A549 (cell line): ENCODE measurements at regions not wholly inside any gene's neighbourhood (a gene's known extent, or its start where the extent isn't known, plus 50 kb on each side); places are given as distances from the start of the nearest gene placed in this dataset.

ENCODE experiments used
- ATAC-seq, 2 experiments: fragments of 200-7000 bp in 1 of 2; fragments of >200 bp in 1 of 2; cut with Nextera tagmentation in 1 of 2; cut with Tn5 transposase in 1 of 2; 3 replicates each; pipeline versions ENCODE4 v1.8.0 to v1.9.1; 2018 to 2020; ENCODE audit warnings: mild to moderate bottlenecking in 1 of 2, moderate library complexity in 1 of 2
- CTCF ChIA-PET: fragments of 300-600 bp; sonication (Branson Sonifier 250); formaldehyde crosslinking; extraction: SDS; loops from one replicate; lab custom pipeline; 2021; ENCODE audit warnings: antibody characterized with exemption, inconsistent platforms; lab: Yijun Ruan, JAX
- POLR2A ChIA-PET: fragments of 350-600 bp; formaldehyde crosslinking; extraction: SDS; loops from one replicate; lab custom pipeline; 2021; ENCODE audit warnings: antibody characterized with exemption, inconsistent platforms; lab: Yijun Ruan, JAX
- DNase-seq, 2 experiments: peaks; one replicate each; pipeline versions ENCODE4 v3.0.0 to v3.0.0-alpha.2; 2011 to 2016; ENCODE audit warnings: low read depth in 1 of 2, low spot score in 1 of 2
- FAIRE-seq: peaks from 2 replicates; lab custom pipeline; 2011; peaks lifted over from hg19 to GRCh38; lab: Jason Lieb, UNC
- H3K27ac ChIP-seq, 2 experiments: fragments of >200 bp; sonication (Bioruptor Twin); formaldehyde crosslinking; 3 replicates each; pipeline ENCODE4 v1.5.1; 2016 to 2017
- H3K4me1 ChIP-seq: fragments of >200 bp; sonication (Bioruptor Twin); formaldehyde crosslinking; 3 replicates; pipeline ENCODE4 v1.6.1; 2016
- H3K4me2 ChIP-seq: fragments of >200 bp; sonication (Bioruptor Twin); formaldehyde crosslinking; 3 replicates; pipeline ENCODE4 v1.6.1; 2016
- H3K4me3 ChIP-seq: fragments of >200 bp; sonication (Bioruptor Twin); formaldehyde crosslinking; 3 replicates; pipeline ENCODE4 v1.5.1; 2016
- H3K9me3 ChIP-seq: fragments of >200 bp; sonication (Bioruptor Twin); formaldehyde crosslinking; 3 replicates; pipeline ENCODE4 v1.6.1; 2016
- BHLHE40 ChIP-seq: IDR thresholded peaks from 2 replicates; pipeline ENCODE4 v1.6.1; 2012; ENCODE audit warnings: low read depth, low read length, inconsistent platforms
- CBX8 ChIP-seq: fragments of 200-600 bp; sonication (generic); IDR thresholded peaks from 2 replicates; pipeline ENCODE4 v1.6.1; 2016
- CHD2 ChIP-seq: fragments of 150-350 bp; IDR thresholded peaks from 2 replicates; pipeline ENCODE4 v1.6.1; 2014; ENCODE audit warnings: low read length; ENCODE audit not compliant: partially characterized antibody
- ESRRA ChIP-seq: fragments of 150-350 bp; IDR thresholded peaks from 2 replicates; pipeline ENCODE4 v1.6.1; 2014; ENCODE audit warnings: mild to moderate bottlenecking, low read length, borderline replicate concordance
- FOSB ChIP-seq: fragments of 250-450 bp; sonication (Bioruptor Pico); IDR thresholded peaks from 2 replicates; pipeline ENCODE4 v1.5.0; 2020; ENCODE audit warnings: mild to moderate bottlenecking, moderate library complexity
- HDAC2 ChIP-seq: fragments of 200-600 bp; sonication (generic); IDR thresholded peaks from 2 replicates; pipeline ENCODE4 v1.6.1; 2016
- HEYL ChIP-seq: fragments of 250-450 bp; sonication (Bioruptor Pico); IDR thresholded peaks from 2 replicates; pipeline ENCODE4 v1.8.0; 2021; ENCODE audit warnings: mild to moderate bottlenecking, moderate library complexity
- JUN ChIP-seq, 2 experiments: fragments of >200 bp; sonication (Bioruptor Twin); formaldehyde crosslinking; IDR thresholded peaks; 2 replicates in 1 of 2; 3 replicates in 1 of 2; pipeline ENCODE4 v1.6.1; 2016 to 2017
- JUNB ChIP-seq: fragments of >200 bp; sonication (Bioruptor Twin); formaldehyde crosslinking; IDR thresholded peaks from 2 replicates; pipeline ENCODE4 v1.6.1; 2016
- MYC ChIP-seq: IDR thresholded peaks from 2 replicates; pipeline ENCODE4 v1.6.1; 2012; ENCODE audit warnings: mild to moderate bottlenecking, inconsistent platforms, low read length, improper control_type of control experiment, borderline replicate concordance
- NPAS2 ChIP-seq: fragments of 250-450 bp; sonication (Bioruptor Pico); IDR thresholded peaks from 2 replicates; pipeline ENCODE4 v1.8.0; 2022; ENCODE audit warnings: mild to moderate bottlenecking, moderate library complexity, borderline replicate concordance
- RAD21 ChIP-seq, 2 experiments: fragments of >200 bp in 1 of 2; sonication (Bioruptor Twin) in 1 of 2; formaldehyde crosslinking in 1 of 2; IDR thresholded peaks in 1 of 2; conservative IDR thresholded peaks in 1 of 2; 2 replicates in 1 of 2; 3 replicates in 1 of 2; pipeline ENCODE4 v1.6.1; 2012 to 2018; ENCODE audit warnings: inconsistent platforms in 1 of 2
- RARB ChIP-seq: fragments of 250-450 bp; sonication (Bioruptor Pico); IDR thresholded peaks from 2 replicates; pipeline ENCODE4 v1.8.0; 2021; ENCODE audit warnings: mild to moderate bottlenecking, moderate library complexity
- RNF2 ChIP-seq: fragments of 200-600 bp; sonication (generic); IDR thresholded peaks from 2 replicates; pipeline ENCODE4 v1.6.1; 2016; ENCODE audit warnings: low read depth, mild to moderate bottlenecking, antibody characterized with exemption, moderate library complexity, borderline replicate concordance
- SREBF2 ChIP-seq: fragments of 450-650 bp; IDR thresholded peaks from 2 replicates; pipeline ENCODE4 v1.6.1; 2014; ENCODE audit warnings: mild to moderate bottlenecking, moderate library complexity
- TFCP2L1 ChIP-seq: fragments of 250-450 bp; sonication (Bioruptor Pico); IDR thresholded peaks from 2 replicates; pipeline ENCODE4 v1.5.0; 2021; ENCODE audit warnings: mild to moderate bottlenecking
- ZC3H11A ChIP-seq: fragments of 450-650 bp; IDR thresholded peaks from 2 replicates; pipeline ENCODE4 v1.6.1; 2014; ENCODE audit warnings: antibody characterized with exemption, mild to moderate bottlenecking
- ZFP36 ChIP-seq: fragments of 450-650 bp; IDR thresholded peaks from 2 replicates; pipeline ENCODE4 v1.6.1; 2014; ENCODE audit warnings: borderline replicate concordance; ENCODE audit not compliant: partially characterized antibody
- ZNF302 ChIP-seq: fragments of 250-450 bp; sonication (Bioruptor Pico); IDR thresholded peaks from 2 replicates; pipeline ENCODE4 v1.9.0; 2021; ENCODE audit warnings: inconsistent platforms, mild to moderate bottlenecking, moderate library complexity
- ZSCAN20 ChIP-seq: fragments of 250-450 bp; sonication (Bioruptor Pico); IDR thresholded peaks from 2 replicates; pipeline ENCODE4 v1.8.0; 2022; ENCODE audit warnings: mild to moderate bottlenecking, moderate library complexity
- WGBS: methylation state at CpG from one replicate; pipeline ENCODE4 v1.1.6; 2017; ENCODE audit errors: missing lambda C conversion rate; 5-methylcytosine and 5-hydroxymethylcytosine counted together
- TF ChIP-seq, protein P1 (sequence below): fragments of >200 bp; sonication (Bioruptor Twin); formaldehyde crosslinking; IDR thresholded peaks from 3 replicates; pipeline ENCODE4 v1.6.1; 2016
- TF ChIP-seq, protein P2 (sequence below): IDR thresholded peaks from 2 replicates; pipeline ENCODE4 v1.6.1; 2012
- TF ChIP-seq, protein P3 (sequence below): fragments of 250-450 bp; sonication (Bioruptor Pico); IDR thresholded peaks from 2 replicates; pipeline ENCODE4 v1.5.0; 2021; ENCODE audit warnings: mild to moderate bottlenecking, moderate library complexity, borderline replicate concordance
- TF ChIP-seq, protein P4 (sequence below): fragments of 450-650 bp; IDR thresholded peaks from 2 replicates; pipeline ENCODE4 v1.6.1; 2014; ENCODE audit warnings: antibody characterized with exemption

DNA sequence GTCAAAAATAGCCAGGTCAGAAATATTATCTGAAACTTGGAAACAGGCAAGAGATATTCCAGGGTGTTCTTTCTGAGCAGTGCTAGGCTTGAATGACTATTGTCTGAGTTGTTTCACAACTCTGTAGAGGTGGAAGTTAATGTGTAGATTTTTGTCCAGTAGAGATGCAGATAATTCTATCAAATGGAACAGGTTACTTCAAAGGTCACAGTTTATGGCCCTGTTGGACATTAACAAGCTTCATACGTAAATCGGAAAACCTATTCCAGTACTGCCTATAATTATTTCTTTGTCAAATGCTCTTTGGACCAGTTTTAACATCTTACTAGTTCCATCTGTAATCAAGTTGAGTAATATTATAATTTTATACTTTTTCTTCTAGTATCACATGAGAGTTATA is 1639.4 kb upstream of the TENM3 start:
- Histone ChIP-seq H3K4me1 (no peaks in the 10 kb centered on the region), H3K27ac (no peak overlapping the region), H3K4me2 (no peak overlapping the region), H3K9me3 (no peaks in the 10 kb centered on the region), H3K4me3 (no peak overlapping the region)
- TF ChIP-seq ZC3H11A = no peak
- TF ChIP-seq HDAC2 = no peak
- POLR2A ChIA-PET = no interaction called here
- DNase-seq = no peak
- WGBS = 93% methylated on average over 2 of the region's 2 CpGs
- CTCF ChIA-PET = no interaction called here
- no peak for ATAC-seq
- no peak for FAIRE-seq

DNA sequence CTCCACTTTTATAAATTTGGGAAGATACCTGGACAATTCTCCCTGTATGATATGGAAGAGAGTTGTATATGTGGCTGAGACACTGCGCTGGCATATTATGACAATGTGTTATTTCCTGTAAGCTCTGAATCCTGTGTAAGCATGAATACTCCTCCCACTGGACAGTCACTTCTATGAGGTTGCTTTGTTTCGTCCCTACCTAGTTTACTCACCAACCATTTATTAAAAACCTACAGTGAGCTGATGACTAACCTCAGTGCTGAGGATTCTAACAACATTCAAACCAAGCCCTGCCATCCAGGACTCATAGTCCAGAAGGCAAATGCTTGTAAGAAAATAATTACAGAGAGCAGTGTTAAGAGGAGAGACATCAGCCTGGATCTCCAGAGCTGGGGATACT is 1632.9 kb upstream of the TENM3 start:
- no peaks in the 10 kb centered on the region for H3K4me1 ChIP-seq
- no peak for FAIRE-seq
- POLR2A ChIA-PET = no interaction called here
- no peak overlapping the region for H3K27ac ChIP-seq
- 0% methylated on average over 2 of the region's 2 CpGs for whole genome bisulfite sequencing
- DNase-seq = no peak
- H3K4me3 ChIP-seq = no peak overlapping the region
- no peak for ATAC-seq
- TF ChIP-seq FOSB (CRISPR knock-in tag) (no peak), CHD2 (no peak), ESRRA (no peak), RARB (CRISPR knock-in tag) (no peak), SREBF2 (no peak), ZC3H11A (no peak), CBX8 (no peak), TFCP2L1 (CRISPR knock-in tag) (no peak), JUNB (no peak), RAD21 (conservative IDR thresholded peaks at IDR 0.05 in 1 of 2, IDR thresholded peaks at IDR 0.05 in 1 of 2) (no peak)
- TF ChIP-seq, protein P1, sequence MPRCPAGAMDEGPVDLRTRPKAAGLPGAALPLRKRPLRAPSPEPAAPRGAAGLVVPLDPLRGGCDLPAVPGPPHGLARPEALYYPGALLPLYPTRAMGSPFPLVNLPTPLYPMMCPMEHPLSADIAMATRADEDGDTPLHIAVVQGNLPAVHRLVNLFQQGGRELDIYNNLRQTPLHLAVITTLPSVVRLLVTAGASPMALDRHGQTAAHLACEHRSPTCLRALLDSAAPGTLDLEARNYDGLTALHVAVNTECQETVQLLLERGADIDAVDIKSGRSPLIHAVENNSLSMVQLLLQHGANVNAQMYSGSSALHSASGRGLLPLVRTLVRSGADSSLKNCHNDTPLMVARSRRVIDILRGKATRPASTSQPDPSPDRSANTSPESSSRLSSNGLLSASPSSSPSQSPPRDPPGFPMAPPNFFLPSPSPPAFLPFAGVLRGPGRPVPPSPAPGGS = no peak
- no peaks in the 10 kb centered on the region for H3K9me3 ChIP-seq
- CTCF ChIA-PET = no interaction called here
- H3K4me2 ChIP-seq = no peak overlapping the region

DNA sequence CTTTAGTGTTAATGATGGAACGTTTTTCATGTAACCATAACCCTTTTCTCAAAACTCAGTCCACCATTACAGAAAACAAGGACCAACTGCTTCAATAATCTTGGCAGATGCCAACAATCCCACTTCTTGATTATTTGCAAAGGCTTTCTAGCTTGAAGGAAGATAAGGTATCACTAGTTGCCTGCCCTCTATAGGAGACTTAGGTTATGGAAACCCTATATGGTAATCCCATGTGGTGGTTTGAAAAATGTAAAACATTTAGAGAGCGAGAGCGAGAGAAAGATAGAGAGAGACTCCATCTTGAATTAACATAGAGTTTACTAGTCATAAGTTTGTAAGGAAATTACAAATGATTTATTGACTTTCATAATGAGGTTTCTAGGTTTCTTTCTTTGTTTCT is 1627.5 kb upstream of the TENM3 start:
- no peak for DNase-seq
- H3K4me1 ChIP-seq = no peaks in the 10 kb centered on the region
- no peaks in the 10 kb centered on the region for H3K9me3 ChIP-seq
- H3K4me2 ChIP-seq = no peak overlapping the region
- H3K27ac ChIP-seq = no peak overlapping the region
- no peak for FAIRE-seq
- POLR2A ChIA-PET = no interaction called here
- no peak overlapping the region for H3K4me3 ChIP-seq
- TF ChIP-seq, protein P1 = no peak
- TF ChIP-seq MYC (no peak), BHLHE40 (no peak), ZFP36 (no peak), ESRRA (no peak), ZNF302 (CRISPR knock-in tag) (no peak), JUN (IDR thresholded peaks at IDR 0.05) (no peak), SREBF2 (no peak), CHD2 (no peak), RARB (CRISPR knock-in tag) (no peak), HEYL (CRISPR knock-in tag) (no peak), NPAS2 (CRISPR knock-in tag) (no peak), CBX8 (no peak), ZSCAN20 (CRISPR knock-in tag) (no peak), RNF2 (no peak), TFCP2L1 (CRISPR knock-in tag) (no peak)
- TF ChIP-seq, protein P2, sequence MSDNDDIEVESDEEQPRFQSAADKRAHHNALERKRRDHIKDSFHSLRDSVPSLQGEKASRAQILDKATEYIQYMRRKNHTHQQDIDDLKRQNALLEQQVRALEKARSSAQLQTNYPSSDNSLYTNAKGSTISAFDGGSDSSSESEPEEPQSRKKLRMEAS = no peak
- TF ChIP-seq, protein P3, sequence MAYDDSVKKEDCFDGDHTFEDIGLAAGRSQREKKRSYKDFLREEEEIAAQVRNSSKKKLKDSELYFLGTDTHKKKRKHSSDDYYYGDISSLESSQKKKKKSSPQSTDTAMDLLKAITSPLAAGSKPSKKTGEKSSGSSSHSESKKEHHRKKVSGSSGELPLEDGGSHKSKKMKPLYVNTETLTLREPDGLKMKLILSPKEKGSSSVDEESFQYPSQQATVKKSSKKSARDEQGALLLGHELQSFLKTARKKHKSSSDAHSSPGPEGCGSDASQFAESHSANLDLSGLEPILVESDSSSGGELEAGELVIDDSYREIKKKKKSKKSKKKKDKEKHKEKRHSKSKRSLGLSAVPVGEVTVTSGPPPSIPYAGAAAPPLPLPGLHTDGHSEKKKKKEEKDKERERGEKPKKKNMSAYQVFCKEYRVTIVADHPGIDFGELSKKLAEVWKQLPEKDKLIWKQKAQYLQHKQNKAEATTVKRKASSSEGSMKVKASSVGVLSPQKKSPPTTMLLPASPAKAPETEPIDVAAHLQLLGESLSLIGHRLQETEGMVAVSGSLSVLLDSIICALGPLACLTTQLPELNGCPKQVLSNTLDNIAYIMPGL = no peak
- TF ChIP-seq, protein P4, sequence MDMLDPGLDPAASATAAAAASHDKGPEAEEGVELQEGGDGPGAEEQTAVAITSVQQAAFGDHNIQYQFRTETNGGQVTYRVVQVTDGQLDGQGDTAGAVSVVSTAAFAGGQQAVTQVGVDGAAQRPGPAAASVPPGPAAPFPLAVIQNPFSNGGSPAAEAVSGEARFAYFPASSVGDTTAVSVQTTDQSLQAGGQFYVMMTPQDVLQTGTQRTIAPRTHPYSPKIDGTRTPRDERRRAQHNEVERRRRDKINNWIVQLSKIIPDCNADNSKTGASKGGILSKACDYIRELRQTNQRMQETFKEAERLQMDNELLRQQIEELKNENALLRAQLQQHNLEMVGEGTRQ = no peak
- CTCF ChIA-PET = no interaction called here
- 34% methylated on average over 3 of the region's 3 CpGs for WGBS
- ATAC-seq = no peak
